GM21717 (cell line): ENCODE measurements at regions not wholly inside any gene's neighbourhood (a gene's known extent, or its start where the extent isn't known, plus 50 kb on each side); places are given as distances from the start of the nearest gene placed in this dataset.

Experiments
- ATAC-seq: cut with Tn5 transposase; IDR thresholded peaks from one replicate; pipeline ENCODE4 v1.9.1; 2021; ENCODE audit warnings: mild to moderate bottlenecking, moderate library complexity; ENCODE audit not compliant: unreplicated experiment

GRCh38 chr1:87219141-87219540, 109.5 kb upstream of the LMO4 start:
- no peak for ATAC-seq

GRCh38 chr1:87219626-87220025, 109.1 kb upstream of the LMO4 start:
- ATAC-seq: no peak

- ATAC-seq: no peak
Measured at GRCh38 chr1:87220993-87221392, 107.7 kb upstream of the LMO4 start.

- no peak for ATAC-seq
Measured at GRCh38 chr1:87224201-87224600, 104.5 kb upstream of the LMO4 start.

GRCh38 chr1:87225171-87225570, 103.5 kb upstream of the LMO4 start:
- ATAC-seq: no peak

GRCh38 chr1:87226341-87226760, 102.3 kb upstream of the LMO4 start:
- peak; percentile 68 for ATAC-seq

GRCh38 chr1:87227651-87228050, 101.0 kb upstream of the LMO4 start:
- ATAC-seq: no peak

GRCh38 chr1:87230501-87230900, 98.2 kb upstream of the LMO4 start:
- no peak for ATAC-seq

GRCh38 chr1:87231703-87232367, 96.8 kb upstream of the LMO4 start:
- ATAC-seq: no peak

- no peak for ATAC-seq
Measured at GRCh38 chr1:87236585-87236984, 92.1 kb upstream of the LMO4 start.

- ATAC-seq: no peak
Measured at GRCh38 chr1:87239997-87240605, 88.6 kb upstream of the LMO4 start.

GRCh38 chr1:87240661-87241285, 87.9 kb upstream of the LMO4 start:
- ATAC-seq: no peak

GRCh38 chr1:87242445-87243185, 86.1 kb upstream of the LMO4 start:
- no peak for ATAC-seq

- ATAC-seq: no peak
Measured at GRCh38 chr1:87243573-87243972, 85.1 kb upstream of the LMO4 start.

GRCh38 chr1:87246436-87246835, 82.2 kb upstream of the LMO4 start:
- ATAC-seq: no peak

GRCh38 chr1:87249803-87250202, 78.9 kb upstream of the LMO4 start:
- no peak for ATAC-seq

GRCh38 chr1:87250336-87250735, 78.3 kb upstream of the LMO4 start:
- ATAC-seq: no peak

- ATAC-seq: no peak
Measured at GRCh38 chr1:87252406-87252805, 76.3 kb upstream of the LMO4 start.

- ATAC-seq: no peak
Measured at GRCh38 chr1:87262688-87263087, 66.0 kb upstream of the LMO4 start.

- no peak for ATAC-seq
Measured at GRCh38 chr1:87263281-87263680, 65.4 kb upstream of the LMO4 start.

- ATAC-seq: no peak
Measured at GRCh38 chr1:87263785-87264184, 64.9 kb upstream of the LMO4 start.

- no peak for ATAC-seq
Measured at GRCh38 chr1:87264976-87265375, 63.7 kb upstream of the LMO4 start.
